Stimulated activated CD4-positive, alpha-beta T cell treated with anti-CD3 and anti-CD28 coated beads, Interleukin-12 subunit alpha, Interleukin-12 subunit beta, amount 100 ng/mL, for 24 hours (primary cell): ENCODE measurements at regions not wholly inside any gene's neighbourhood (a gene's known extent, or its start where the extent isn't known, plus 50 kb on each side); places are given as distances from the start of the nearest gene placed in this dataset.

Source experiments
- DNase-seq, 2 experiments: peaks; one replicate each; pipeline ENCODE4 v3.0.0-alpha.2; 2020; ENCODE audit warnings: low read depth in 2 of 2

GRCh38 chr18:8969639-8970390, 132.7 kb upstream of the NDUFV2 start:
- DNase-seq, result no peak

GRCh38 chr18:8970843-8971242, 131.7 kb upstream of the NDUFV2 start:
- DNase-seq, result no peak

- DNase-seq, result no peak
Measured at GRCh38 chr18:8972116-8972515, 130.4 kb upstream of the NDUFV2 start.

GRCh38 chr18:8974279-8974678, 128.2 kb upstream of the NDUFV2 start:
- DNase-seq, result no peak

- DNase-seq, result no peak
Measured at GRCh38 chr18:8974696-8975095, 127.8 kb upstream of the NDUFV2 start.

- no peak for DNase-seq
Measured at GRCh38 chr18:8975624-8976023, 126.9 kb upstream of the NDUFV2 start.

GRCh38 chr18:8976606-8977005, 125.9 kb upstream of the NDUFV2 start:
- no peak for DNase-seq

- DNase-seq, result no peak
Measured at GRCh38 chr18:8977166-8977565, 125.3 kb upstream of the NDUFV2 start.

- DNase-seq, result no peak
Measured at GRCh38 chr18:8977701-8978100, 124.8 kb upstream of the NDUFV2 start.

- DNase-seq, result no peak
Measured at GRCh38 chr18:8978394-8978793, 124.1 kb upstream of the NDUFV2 start.

GRCh38 chr18:8979258-8979988, 123.1 kb upstream of the NDUFV2 start:
- DNase-seq, result no peak

GRCh38 chr18:8980496-8980895, 122.0 kb upstream of the NDUFV2 start:
- no peak for DNase-seq

GRCh38 chr18:8980918-8981317, 121.6 kb upstream of the NDUFV2 start:
- DNase-seq, result no peak

GRCh38 chr18:8982416-8983183, 119.9 kb upstream of the NDUFV2 start:
- DNase-seq, result no peak

GRCh38 chr18:8983195-8983594, 119.3 kb upstream of the NDUFV2 start:
- no peak for DNase-seq

- no peak for DNase-seq
Measured at GRCh38 chr18:8984131-8984721, 118.3 kb upstream of the NDUFV2 start.

- no peak for DNase-seq
Measured at GRCh38 chr18:8987241-8987640, 115.3 kb upstream of the NDUFV2 start.

- peak; percentile 14 to 33 for DNase-seq
Measured at GRCh38 chr18:8988260-8988871, 114.1 kb upstream of the NDUFV2 start.

- DNase-seq, result no peak
Measured at GRCh38 chr18:8989017-8989416, 113.5 kb upstream of the NDUFV2 start.

GRCh38 chr18:8989855-8990254, 112.6 kb upstream of the NDUFV2 start:
- DNase-seq, result no peak

GRCh38 chr18:8990276-8991031, 112.0 kb upstream of the NDUFV2 start:
- DNase-seq, result no peak
